ENCODE measurements at regions not wholly inside any gene's neighbourhood (a gene's known extent, or its start where the extent isn't known, plus 50 kb on each side); places are given as distances from the start of the nearest gene placed in this dataset.

DNA sequence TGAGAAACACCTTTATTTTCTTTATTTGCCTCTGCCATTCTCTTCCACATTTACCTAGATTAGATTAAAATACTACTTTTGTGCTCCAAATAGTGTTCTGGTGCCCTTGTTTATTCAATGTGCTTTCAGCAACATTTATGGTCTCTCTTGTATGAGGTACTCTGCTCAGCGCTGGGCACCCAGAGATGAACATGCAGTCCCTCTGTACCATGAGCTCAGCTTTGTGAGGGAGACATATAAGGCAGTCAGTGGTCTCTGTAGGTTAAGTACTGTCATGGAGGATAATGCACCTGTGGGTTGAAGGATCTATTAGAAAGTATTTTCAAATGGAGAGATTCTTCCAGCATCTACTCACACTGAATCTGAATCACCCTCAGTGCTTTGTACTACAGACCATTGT lies 176.5 kb downstream of the TAF11L14 start:
- DNase-seq (ENCODE audit: low spot score): no peak
- no peaks in the 10 kb centered on the region for H3K9me2 ChIP-seq (replicated peaks; ENCODE audit: insufficient read depth)
- no peak overlapping the region for H3K27ac ChIP-seq
- H3K79me2 ChIP-seq: no peaks in the 10 kb centered on the region
- TF ChIP-seq EZH2 (IDR thresholded peaks at IDR 0.05; ENCODE audit: borderline replicate concordance): no peak
- TF ChIP-seq EZH2phosphoT487 (IDR thresholded peaks at IDR 0.05; ENCODE audit: low read depth, severe bottlenecking, unreplicated experiment): no peak
- no peak for TF ChIP-seq CTCF (IDR thresholded peaks at IDR 0.05; ENCODE audit: poor library complexity)
- H3K27me3 ChIP-seq: no peaks in the 10 kb centered on the region
- H3K4me3 ChIP-seq: no peak overlapping the region
- H3K4me1 ChIP-seq (ENCODE audit: insufficient read depth): no peaks in the 10 kb centered on the region
- 90% methylated on average over 1 of the region's 1 CpG for WGBS (ENCODE audit: low lambda C conversion rate, missing lambda C conversion rate)
- no peaks in the 10 kb centered on the region for H4K20me1 ChIP-seq (ENCODE audit: insufficient read depth, poor library complexity, severe bottlenecking)
- no peaks in the 10 kb centered on the region for H3K9me3 ChIP-seq (ENCODE audit: low read depth)
- H2AFZ ChIP-seq: no peak overlapping the region
- H3K36me3 ChIP-seq (replicated peaks; ENCODE audit: insufficient read depth, low read depth): no peaks in the 10 kb centered on the region
- no peak overlapping the region for H3K4me2 ChIP-seq

- no peaks in the 10 kb centered on the region for H3K9me2 ChIP-seq (replicated peaks; ENCODE audit: insufficient read depth)
- no peak for DNase-seq (ENCODE audit: low spot score)
- WGBS (ENCODE audit: low lambda C conversion rate, missing lambda C conversion rate): 82% methylated on average over 5 of the region's 5 CpGs
- H3K27me3 ChIP-seq: no peaks in the 10 kb centered on the region
- H3K36me3 ChIP-seq (replicated peaks; ENCODE audit: insufficient read depth, low read depth): no peaks in the 10 kb centered on the region
- H3K79me2 ChIP-seq: no peaks in the 10 kb centered on the region
- H3K27ac ChIP-seq: no peak overlapping the region
- H3K4me1 ChIP-seq (ENCODE audit: insufficient read depth): no peaks in the 10 kb centered on the region
- H3K9me3 ChIP-seq (ENCODE audit: low read depth): no peaks in the 10 kb centered on the region
- no peaks in the 10 kb centered on the region for H4K20me1 ChIP-seq (ENCODE audit: insufficient read depth, poor library complexity, severe bottlenecking)
- no peak for TF ChIP-seq CTCF (IDR thresholded peaks at IDR 0.05; ENCODE audit: poor library complexity)
- no peak overlapping the region for H3K4me2 ChIP-seq
- no peak overlapping the region for H2AFZ ChIP-seq
- no peak overlapping the region for H3K4me3 ChIP-seq
Measured at GRCh38 chr5:17813214-17813613, 179.0 kb downstream of the TAF11L14 start.

- Histone ChIP-seq H3K4me3 (no peak overlapping the region), H3K27ac (no peak overlapping the region), H3K9me2 (replicated peaks; ENCODE audit: insufficient read depth) (no peaks in the 10 kb centered on the region), H4K20me1 (ENCODE audit: insufficient read depth, poor library complexity, severe bottlenecking) (no peaks in the 10 kb centered on the region), H3K4me2 (no peak overlapping the region), H3K9me3 (ENCODE audit: low read depth) (no peaks in the 10 kb centered on the region), H3K79me2 (no peaks in the 10 kb centered on the region), H3K27me3 (no peaks in the 10 kb centered on the region), H3K4me1 (ENCODE audit: insufficient read depth) (no peaks in the 10 kb centered on the region), H2AFZ (no peak overlapping the region), H3K36me3 (replicated peaks; ENCODE audit: insufficient read depth, low read depth) (no peaks in the 10 kb centered on the region)
- no peak for DNase-seq (ENCODE audit: low spot score)
- 97% methylated on average over 1 of the region's 1 CpG for WGBS (ENCODE audit: low lambda C conversion rate, missing lambda C conversion rate)
- TF ChIP-seq CTCF (IDR thresholded peaks at IDR 0.05; ENCODE audit: poor library complexity): no peak
- TF ChIP-seq EZH2phosphoT487 (IDR thresholded peaks at IDR 0.05; ENCODE audit: low read depth, severe bottlenecking, unreplicated experiment): no peak
- TF ChIP-seq EZH2 (IDR thresholded peaks at IDR 0.05; ENCODE audit: borderline replicate concordance): no peak
Measured at GRCh38 chr5:17816505-17816904, 182.2 kb downstream of the TAF11L14 start.

DNA sequence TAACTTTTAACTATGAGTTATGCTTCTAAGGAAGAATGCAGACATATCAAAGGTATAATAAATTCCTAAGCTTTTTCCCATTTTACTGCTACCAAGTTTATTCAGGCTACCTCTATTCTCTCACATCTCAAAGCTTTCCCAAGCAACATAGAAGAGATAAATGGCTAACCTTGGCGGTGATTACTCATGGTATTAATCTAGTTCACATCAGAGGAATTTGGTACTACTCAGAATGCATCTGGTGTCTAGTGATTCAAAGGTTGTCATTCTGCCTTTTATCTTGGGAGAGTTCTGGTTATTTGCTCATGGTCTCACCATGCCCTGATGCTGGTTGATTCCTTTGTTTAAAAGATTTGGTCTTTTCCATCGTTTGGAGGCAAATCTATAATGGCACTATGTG lies 182.7 kb downstream of the TAF11L14 start:
- Histone ChIP-seq H3K27ac (no peak overlapping the region), H3K4me1 (ENCODE audit: insufficient read depth) (no peaks in the 10 kb centered on the region), H3K9me2 (replicated peaks; ENCODE audit: insufficient read depth) (no peaks in the 10 kb centered on the region), H3K36me3 (replicated peaks; ENCODE audit: insufficient read depth, low read depth) (no peaks in the 10 kb centered on the region), H4K20me1 (ENCODE audit: insufficient read depth, poor library complexity, severe bottlenecking) (no peaks in the 10 kb centered on the region), H3K79me2 (no peaks in the 10 kb centered on the region), H2AFZ (no peak overlapping the region), H3K4me3 (no peak overlapping the region), H3K9me3 (ENCODE audit: low read depth) (no peaks in the 10 kb centered on the region), H3K27me3 (no peaks in the 10 kb centered on the region), H3K4me2 (no peak overlapping the region)
- 64% methylated on average over 2 of the region's 2 CpGs for WGBS (ENCODE audit: low lambda C conversion rate, missing lambda C conversion rate)
- TF ChIP-seq EZH2 (IDR thresholded peaks at IDR 0.05; ENCODE audit: borderline replicate concordance) (no peak), EZH2phosphoT487 (IDR thresholded peaks at IDR 0.05; ENCODE audit: low read depth, severe bottlenecking, unreplicated experiment) (no peak), CTCF (IDR thresholded peaks at IDR 0.05; ENCODE audit: poor library complexity) (no peak)
- DNase-seq (ENCODE audit: low spot score): no peak
